ENCODE measurements at regions not wholly inside any gene's neighbourhood (a gene's known extent, or its start where the extent isn't known, plus 50 kb on each side); places are given as distances from the start of the nearest gene placed in this dataset.
A peak's percentile ranks its signal among the peaks of the same experiment; 100 is the strongest.

DNA sequence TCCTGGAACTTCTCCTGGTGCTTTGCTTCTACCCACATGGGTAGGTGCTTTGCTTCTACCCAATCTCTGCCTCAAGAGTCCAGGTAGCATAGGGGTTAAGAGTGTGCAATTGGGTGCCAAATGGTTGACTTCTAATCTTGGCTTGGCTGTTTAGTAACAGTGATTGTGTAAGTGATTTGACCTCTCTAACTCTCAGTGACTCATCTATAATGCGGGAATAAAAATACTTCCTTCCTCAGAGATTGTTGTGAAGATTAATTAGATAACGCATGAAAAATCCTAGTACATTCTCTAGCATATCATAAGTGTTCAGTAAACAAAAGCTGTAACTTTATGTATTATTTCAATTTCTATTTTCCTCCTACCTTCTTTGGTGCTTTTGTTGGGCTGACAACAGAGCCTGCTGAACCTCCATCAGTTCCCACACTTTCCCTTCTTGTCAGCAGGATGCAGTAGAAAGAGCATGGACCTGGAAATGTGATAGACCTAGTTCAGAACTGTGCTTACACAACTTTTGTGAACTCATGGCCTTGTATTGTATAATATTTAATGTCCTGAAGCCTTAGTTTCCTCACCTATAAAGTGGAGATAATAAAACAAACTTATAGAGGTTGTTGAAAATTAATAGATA, 72.9 kb upstream of the SMIM36 start:
- DNase-seq (ENCODE audit: low read depth, low spot score) = no peak
- H3K4me3 ChIP-seq (ENCODE audit: low read depth, low read length) = no peak overlapping the region
- ChIA-PET POLR2A (interaction anchor here (0.8 kb wide), 1 partner anchor 132 kb away, joined by 3 read pairs; no protein-coding TSS in a partner anchor), CTCF (interaction anchor here (0.6 to 1.8 kb wide), 3 partner anchors 18 to 603 kb away, joined by 4 to 7 read pairs (median 5); no protein-coding TSS in a partner anchor)
- TF ChIP-seq, protein P1, sequence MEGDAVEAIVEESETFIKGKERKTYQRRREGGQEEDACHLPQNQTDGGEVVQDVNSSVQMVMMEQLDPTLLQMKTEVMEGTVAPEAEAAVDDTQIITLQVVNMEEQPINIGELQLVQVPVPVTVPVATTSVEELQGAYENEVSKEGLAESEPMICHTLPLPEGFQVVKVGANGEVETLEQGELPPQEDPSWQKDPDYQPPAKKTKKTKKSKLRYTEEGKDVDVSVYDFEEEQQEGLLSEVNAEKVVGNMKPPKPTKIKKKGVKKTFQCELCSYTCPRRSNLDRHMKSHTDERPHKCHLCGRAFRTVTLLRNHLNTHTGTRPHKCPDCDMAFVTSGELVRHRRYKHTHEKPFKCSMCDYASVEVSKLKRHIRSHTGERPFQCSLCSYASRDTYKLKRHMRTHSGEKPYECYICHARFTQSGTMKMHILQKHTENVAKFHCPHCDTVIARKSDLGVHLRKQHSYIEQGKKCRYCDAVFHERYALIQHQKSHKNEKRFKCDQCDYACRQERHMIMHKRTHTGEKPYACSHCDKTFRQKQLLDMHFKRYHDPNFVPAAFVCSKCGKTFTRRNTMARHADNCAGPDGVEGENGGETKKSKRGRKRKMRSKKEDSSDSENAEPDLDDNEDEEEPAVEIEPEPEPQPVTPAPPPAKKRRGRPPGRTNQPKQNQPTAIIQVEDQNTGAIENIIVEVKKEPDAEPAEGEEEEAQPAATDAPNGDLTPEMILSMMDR (IDR thresholded peaks at IDR 0.05; ENCODE audit: low read depth, low read length) = no peak
- H3K27ac ChIP-seq (ENCODE audit: low read depth, low read length) = no peak overlapping the region
- H3K27me3 ChIP-seq (ENCODE audit: control insufficient read depth, insufficient read depth, low read length) = no peaks in the 10 kb centered on the region
- H3K9me3 ChIP-seq (ENCODE audit: control insufficient read depth, insufficient read depth, low read length) = no peaks in the 10 kb centered on the region

DNA sequence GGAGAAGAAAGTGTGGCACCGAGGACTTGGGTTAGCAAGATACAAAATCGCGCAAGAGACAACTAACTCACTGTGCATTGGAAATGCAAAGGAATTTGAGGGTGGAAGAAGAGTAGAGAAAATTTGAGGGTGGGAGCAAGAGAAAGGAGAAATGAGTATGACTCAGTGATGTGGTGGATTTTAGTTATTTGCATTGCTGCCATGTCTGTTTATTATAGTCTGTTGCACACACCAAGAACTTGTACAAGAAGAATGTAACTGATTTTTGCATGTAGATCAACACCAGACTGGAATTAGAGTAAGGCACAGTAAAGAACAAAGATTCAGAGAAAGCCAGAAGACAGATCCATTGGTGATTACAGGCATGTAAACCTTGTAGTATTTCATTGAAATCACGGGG, 71.6 kb upstream of the SMIM36 start:
- Histone ChIP-seq H3K4me3 (ENCODE audit: low read depth, low read length) (no peak overlapping the region), H3K27ac (ENCODE audit: low read depth, low read length) (no peak overlapping the region), H3K27me3 (ENCODE audit: control insufficient read depth, insufficient read depth, low read length) (no peaks in the 10 kb centered on the region), H3K9me3 (ENCODE audit: control insufficient read depth, insufficient read depth, low read length) (no peaks in the 10 kb centered on the region; the same call in 1 of the 2 replicates)
- ChIA-PET POLR2A (no interaction called here), CTCF (interaction anchor here (1.0 to 1.8 kb wide), 3 partner anchors 19 to 188 kb away, joined by 3 to 7 read pairs (median 4); no protein-coding TSS in a partner anchor)
- no peak for DNase-seq (ENCODE audit: low read depth, low spot score)
- TF ChIP-seq, protein P1 (IDR thresholded peaks at IDR 0.05; ENCODE audit: low read depth, low read length) = no peak

DNA sequence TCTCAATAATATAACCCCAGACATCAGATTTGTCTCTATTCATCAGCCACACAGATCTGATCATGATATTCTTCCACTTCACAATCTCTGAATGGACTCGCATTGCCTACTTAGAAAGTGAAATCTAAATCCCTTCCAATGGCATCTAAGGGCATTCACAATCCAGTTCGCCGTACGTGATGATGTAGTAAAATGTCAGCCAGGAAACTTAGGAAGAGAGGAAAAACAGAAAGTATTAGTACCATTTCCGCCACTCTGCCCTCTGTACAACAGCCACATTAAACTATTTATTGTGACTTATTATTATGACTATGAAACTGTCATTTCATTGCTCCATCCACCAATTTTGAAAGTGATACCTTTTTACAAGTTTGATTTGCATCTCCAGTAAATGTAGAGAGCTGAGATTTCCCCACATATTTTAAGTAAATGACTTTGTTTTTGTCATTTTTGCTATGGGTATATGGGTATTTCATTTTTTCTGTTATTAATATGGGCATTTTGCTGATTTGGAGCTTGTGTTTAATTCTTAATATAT, 69.4 kb upstream of the SMIM36 start:
- ChIA-PET CTCF (interaction anchor here (0.6 to 1.8 kb wide), 4 partner anchors 10 to 66 kb away, joined by 3 to 8 read pairs (median 4); no protein-coding TSS in a partner anchor), POLR2A (no interaction called here)

DNA sequence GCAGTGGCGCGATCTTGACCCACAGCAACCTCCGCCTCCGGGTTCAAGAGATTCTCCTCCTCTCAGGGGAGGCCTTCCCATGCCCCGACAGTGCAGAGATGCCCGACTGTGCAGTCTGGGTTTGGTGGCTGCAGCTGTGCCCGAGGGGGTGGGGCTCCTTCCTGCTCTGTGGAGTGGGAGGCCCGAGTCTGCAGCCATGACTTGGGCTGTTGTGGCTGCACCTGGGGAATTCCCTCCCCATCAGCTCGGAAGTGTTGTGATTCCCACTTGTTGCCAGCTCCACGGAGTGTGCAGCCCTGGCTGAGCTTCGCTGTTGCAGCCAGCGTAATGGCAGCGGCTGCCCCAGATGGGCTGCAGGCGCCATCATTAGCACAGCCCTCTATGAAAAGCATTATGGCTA, 66.4 kb upstream of the SMIM36 start:
- H3K4me3 ChIP-seq (ENCODE audit: low read depth, low read length) = no peak overlapping the region
- no peaks in the 10 kb centered on the region for H3K27me3 ChIP-seq (ENCODE audit: control insufficient read depth, insufficient read depth, low read length)
- ChIA-PET POLR2A (interaction anchor here (0.5 kb wide), 1 partner anchor 12 kb away, joined by 15 read pairs; no protein-coding TSS in a partner anchor), CTCF (interaction anchor here (0.6 to 3.4 kb wide), 3 partner anchors 24 to 192 kb away, joined by 3 to 28 read pairs (median 3); no protein-coding TSS in a partner anchor)
- H3K27ac ChIP-seq (ENCODE audit: low read depth, low read length) = peak overlapping the region; percentile 95
- no peak for DNase-seq (ENCODE audit: low read depth, low spot score)
- H3K9me3 ChIP-seq (ENCODE audit: control insufficient read depth, insufficient read depth, low read length) = peaks cover 4% of the 10 kb centered on the region; the same call in 1 of the 2 replicates
- TF ChIP-seq, protein P1 (IDR thresholded peaks at IDR 0.05; ENCODE audit: low read depth, low read length) = no peak

More for the DNA sequence above, 69.4 kb upstream of the SMIM36 start:
- no peak for DNase-seq (ENCODE audit: low read depth, low spot score)
- H3K9me3 ChIP-seq (ENCODE audit: control insufficient read depth, insufficient read depth, low read length) = peaks cover 4% of the 10 kb centered on the region; the same call in 1 of the 2 replicates
- H3K27me3 ChIP-seq (ENCODE audit: control insufficient read depth, insufficient read depth, low read length) = no peaks in the 10 kb centered on the region
- no peak overlapping the region for H3K27ac ChIP-seq (ENCODE audit: low read depth, low read length)
- H3K4me3 ChIP-seq (ENCODE audit: low read depth, low read length) = no peak overlapping the region
- TF ChIP-seq, protein P1 (IDR thresholded peaks at IDR 0.05; ENCODE audit: low read depth, low read length) = no peak

All from AG04450 (cell line).